H9 (cell line): ENCODE measurements at regions not wholly inside any gene's neighbourhood (a gene's known extent, or its start where the extent isn't known, plus 50 kb on each side); places are given as distances from the start of the nearest gene placed in this dataset.
A peak's percentile ranks its signal among the peaks of the same experiment; 100 is the strongest.

Experiments used
- DNase-seq: peaks from one replicate; pipeline ENCODE4 v3.0.0-alpha.2; 2017
- H2AFZ ChIP-seq: one replicate; pipeline ENCODE4 v1.6.1; 2013; ENCODE audit warnings: mild to moderate bottlenecking, low read length, control low read depth, moderate library complexity
- H2AK5ac ChIP-seq: 2 replicates; pipeline ENCODE4 v1.6.1; 2013; ENCODE audit warnings: low read length, control low read depth, mixed read lengths; ENCODE audit not compliant: insufficient read length
- H2BK120ac ChIP-seq: one replicate; pipeline ENCODE4 v1.6.1; 2013; ENCODE audit warnings: low read depth, mild to moderate bottlenecking, low read length, control low read depth, inconsistent platforms; ENCODE audit not compliant: poor library complexity, severe bottlenecking
- H2BK12ac ChIP-seq: 2 replicates; pipeline ENCODE4 v1.6.1; 2013; ENCODE audit warnings: low read length, control low read depth, mixed read lengths, low read depth; ENCODE audit not compliant: insufficient read length
- H2BK15ac ChIP-seq: 2 replicates; pipeline ENCODE4 v1.6.1; 2013; ENCODE audit warnings: low read depth, low read length, control low read depth
- H2BK20ac ChIP-seq: one replicate; pipeline ENCODE4 v1.6.1; 2013; ENCODE audit warnings: low read depth, mild to moderate bottlenecking, low read length, control low read depth, inconsistent platforms; ENCODE audit not compliant: poor library complexity, severe bottlenecking
- H2BK5ac ChIP-seq: 2 replicates; pipeline ENCODE4 v1.6.1; 2013; ENCODE audit warnings: low read length, control low read depth, mixed read lengths; ENCODE audit not compliant: insufficient read length
- H3K14ac ChIP-seq: 2 replicates; pipeline ENCODE4 v1.6.1; 2013; ENCODE audit warnings: low read length, control low read depth; ENCODE audit not compliant: insufficient read depth
- H3K18ac ChIP-seq: 2 replicates; pipeline ENCODE4 v1.6.1; 2013; ENCODE audit warnings: low read depth, mild to moderate bottlenecking, mixed read lengths, low read length, control low read depth; ENCODE audit not compliant: insufficient read length
- H3K23ac ChIP-seq: 2 replicates; pipeline ENCODE4 v1.6.1; 2013; ENCODE audit warnings: low read length, control low read depth, mixed read lengths, low read depth; ENCODE audit not compliant: insufficient read length
- H3K23me2 ChIP-seq: 2 replicates; pipeline ENCODE4 v1.6.1; 2013; ENCODE audit warnings: low read depth, mild to moderate bottlenecking, mixed read lengths, low read length, control low read depth; ENCODE audit not compliant: insufficient read length, poor library complexity, severe bottlenecking
- H3K27ac ChIP-seq: 2 replicates; pipeline ENCODE4 v1.5.1; 2013; ENCODE audit warnings: low read length, control low read depth, mixed read lengths, low read depth; ENCODE audit not compliant: insufficient read length
- H3K27me3 ChIP-seq: 2 replicates; pipeline ENCODE4 v1.6.1; 2013; ENCODE audit warnings: low read length, control low read depth, inconsistent platforms; ENCODE audit not compliant: insufficient read depth
- H3K4ac ChIP-seq: 2 replicates; pipeline ENCODE4 v1.6.1; 2013; ENCODE audit warnings: low read depth, mild to moderate bottlenecking, control low read depth, inconsistent platforms, low read length, moderate library complexity
- H3K4me1 ChIP-seq: 2 replicates; pipeline ENCODE4 v1.6.1; 2013; ENCODE audit warnings: low read length, control low read depth, inconsistent platforms; ENCODE audit not compliant: insufficient read depth
- H3K4me2 ChIP-seq: 2 replicates; pipeline ENCODE4 v1.6.1; 2013; ENCODE audit warnings: low read length, control low read depth, mixed read lengths; ENCODE audit not compliant: insufficient read length, insufficient read depth
- H3K56ac ChIP-seq: 2 replicates; pipeline ENCODE4 v1.6.1; 2013; ENCODE audit warnings: low read depth, mild to moderate bottlenecking, mixed read lengths, low read length, control low read depth; ENCODE audit not compliant: insufficient read length
- H3K79me1 ChIP-seq: 2 replicates; pipeline ENCODE4 v1.6.1; 2013; ENCODE audit warnings: low read depth, mild to moderate bottlenecking, moderate library complexity, low read length, control low read depth, inconsistent platforms; ENCODE audit not compliant: insufficient read depth, poor library complexity, severe bottlenecking
- H3K79me2 ChIP-seq: 2 replicates; pipeline ENCODE4 v1.6.1; 2013; ENCODE audit warnings: low read length, control low read depth, inconsistent platforms; ENCODE audit not compliant: insufficient read depth
- H3K9ac ChIP-seq: 2 replicates; pipeline ENCODE4 v1.6.1; 2013; ENCODE audit warnings: low read length, control low read depth, mixed read lengths; ENCODE audit not compliant: insufficient read length; ENCODE audit errors: extremely low read depth
- H3K9me3 ChIP-seq: one replicate; pipeline ENCODE4 v1.6.1; 2013; ENCODE audit warnings: low read depth, low read length, inconsistent platforms; ENCODE audit not compliant: control insufficient read depth
- H3T11ph ChIP-seq: one replicate; pipeline ENCODE4 v1.6.1; 2013; ENCODE audit warnings: mild to moderate bottlenecking, low read length, control low read depth, inconsistent platforms
- H4K20me1 ChIP-seq: one replicate; pipeline ENCODE4 v1.6.1; 2013; ENCODE audit not compliant: control insufficient read depth, insufficient read length, insufficient read depth
- H4K5ac ChIP-seq: 2 replicates; pipeline ENCODE4 v1.6.1; 2013; ENCODE audit warnings: low read depth, mild to moderate bottlenecking, mixed read lengths, low read length, control low read depth; ENCODE audit not compliant: insufficient read length
- H4K8ac ChIP-seq: replicated peaks from 2 replicates; pipeline ENCODE4 v1.6.1; 2013; ENCODE audit warnings: low read length, control low read depth, mixed read lengths, low read depth; ENCODE audit not compliant: insufficient read length
- H4K91ac ChIP-seq: 2 replicates; pipeline ENCODE4 v1.6.1; 2013; ENCODE audit warnings: low read depth, mild to moderate bottlenecking, moderate library complexity, mixed read lengths, low read length, control low read depth; ENCODE audit not compliant: insufficient read length
- H3K27ac Mint-ChIP-seq, 3 experiments: 2 replicates in 2 of 3; 3 replicates in 1 of 3; pipeline ENCODE4 v1.8.0; 2020 to 2021; ENCODE audit warnings: mixed read lengths in 3 of 3, mild to moderate bottlenecking in 1 of 3, moderate library complexity in 1 of 3
- H3K27me3 Mint-ChIP-seq: 2 replicates; pipeline ENCODE4 v1.8.0; 2021; ENCODE audit warnings: low read depth, mild to moderate bottlenecking, moderate library complexity, mixed read lengths
- H3K36me3 Mint-ChIP-seq, 3 experiments: 2 replicates in 2 of 3; 3 replicates in 1 of 3; pipeline ENCODE4 v1.8.0; 2020 to 2021; ENCODE audit warnings: low read depth in 3 of 3, mixed read lengths in 3 of 3; ENCODE audit not compliant: insufficient read depth in 1 of 3
- H3K4me1 Mint-ChIP-seq, 2 experiments: 2 replicates each; pipeline ENCODE4 v1.8.0; 2020; ENCODE audit warnings: mixed read lengths in 2 of 2
- H3K4me3 Mint-ChIP-seq, 2 experiments: 2 replicates in 1 of 2; 3 replicates in 1 of 2; pipeline ENCODE4 v1.8.0; 2020 to 2021; ENCODE audit warnings: mild to moderate bottlenecking in 2 of 2, mixed read lengths in 2 of 2, moderate library complexity in 1 of 2
- H3K9me3 Mint-ChIP-seq, 2 experiments: 2 replicates in 1 of 2; 3 replicates in 1 of 2; pipeline ENCODE4 v1.8.0; 2020; ENCODE audit warnings: mild to moderate bottlenecking in 2 of 2, mixed read lengths in 2 of 2, moderate library complexity in 1 of 2
- WGBS: extraction: QIAGEN DNeasy Blood & Tissue Kit; methylation state at CpG from one replicate; pipeline ENCODE4 v1.1.7; 2013; ENCODE audit warnings: missing lambda C conversion rate, low lambda C conversion rate, mixed read lengths; ENCODE audit not compliant: insufficient read length; ENCODE audit errors: extremely low coverage; 5-methylcytosine and 5-hydroxymethylcytosine counted together
- TF ChIP-seq, protein P1 (sequence below): fragments of 200-600 bp; sonication (generic); conservative IDR thresholded peaks from 3 replicates; pipeline ENCODE4 v1.8.0; 2021; ENCODE audit warnings: antibody characterized with exemption, mild to moderate bottlenecking

DNA sequence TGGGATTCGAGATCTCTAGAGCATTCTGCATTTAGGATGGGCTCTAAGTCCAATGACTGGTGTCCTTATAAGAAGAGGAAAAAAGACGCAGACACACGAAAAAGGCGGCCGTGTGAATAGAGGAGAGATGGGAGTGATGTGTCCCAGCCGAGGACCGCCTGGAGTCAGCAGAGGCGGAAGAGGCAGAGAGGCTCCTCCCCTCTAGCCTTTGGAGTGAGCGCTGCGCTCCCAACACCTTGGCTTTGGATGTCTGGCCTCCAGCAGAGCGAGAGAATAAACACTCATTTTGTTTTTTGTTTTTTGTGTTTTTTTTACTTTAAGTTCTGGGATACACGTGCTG lies 83.0 kb upstream of the RTL6 start:
- Histone ChIP-seq H3K9ac (no peak overlapping the region), H3K18ac (no peak overlapping the region), H4K20me1 (no peaks in the 10 kb centered on the region), H3K9me3 (no peaks in the 10 kb centered on the region), H3K27me3 (no peaks in the 10 kb centered on the region), H2AFZ (no peak overlapping the region), H3K4me2 (no peak overlapping the region), H4K91ac (no peak overlapping the region), H3K79me1 (no peaks in the 10 kb centered on the region), H3K14ac (no peak overlapping the region), H2BK20ac (no peak overlapping the region), H4K8ac (no peak overlapping the region), H3K23ac (no peak overlapping the region), H3K4me1 (no peaks in the 10 kb centered on the region), H3K23me2 (no peaks in the 10 kb centered on the region), H3K27ac (no peak overlapping the region), H3K56ac (no peak overlapping the region), H2AK5ac (no peak overlapping the region), H3K4ac (no peak overlapping the region), H3T11ph (no peak overlapping the region), H2BK120ac (no peak overlapping the region), H4K5ac (no peak overlapping the region), H2BK15ac (no peak overlapping the region), H2BK12ac (no peak overlapping the region), H3K79me2 (no peaks in the 10 kb centered on the region), H2BK5ac (no peak overlapping the region)
- H3K27me3 Mint-ChIP-seq: peaks cover 29% of the 10 kb centered on the region
- no peaks in the 10 kb centered on the region for H3K36me3 Mint-ChIP-seq
- TF ChIP-seq, protein P1, sequence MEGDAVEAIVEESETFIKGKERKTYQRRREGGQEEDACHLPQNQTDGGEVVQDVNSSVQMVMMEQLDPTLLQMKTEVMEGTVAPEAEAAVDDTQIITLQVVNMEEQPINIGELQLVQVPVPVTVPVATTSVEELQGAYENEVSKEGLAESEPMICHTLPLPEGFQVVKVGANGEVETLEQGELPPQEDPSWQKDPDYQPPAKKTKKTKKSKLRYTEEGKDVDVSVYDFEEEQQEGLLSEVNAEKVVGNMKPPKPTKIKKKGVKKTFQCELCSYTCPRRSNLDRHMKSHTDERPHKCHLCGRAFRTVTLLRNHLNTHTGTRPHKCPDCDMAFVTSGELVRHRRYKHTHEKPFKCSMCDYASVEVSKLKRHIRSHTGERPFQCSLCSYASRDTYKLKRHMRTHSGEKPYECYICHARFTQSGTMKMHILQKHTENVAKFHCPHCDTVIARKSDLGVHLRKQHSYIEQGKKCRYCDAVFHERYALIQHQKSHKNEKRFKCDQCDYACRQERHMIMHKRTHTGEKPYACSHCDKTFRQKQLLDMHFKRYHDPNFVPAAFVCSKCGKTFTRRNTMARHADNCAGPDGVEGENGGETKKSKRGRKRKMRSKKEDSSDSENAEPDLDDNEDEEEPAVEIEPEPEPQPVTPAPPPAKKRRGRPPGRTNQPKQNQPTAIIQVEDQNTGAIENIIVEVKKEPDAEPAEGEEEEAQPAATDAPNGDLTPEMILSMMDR: no peak
- H3K9me3 Mint-ChIP-seq: no peaks in the 10 kb centered on the region; a peak in 1 of 5 replicates
- WGBS: no CpG with 5 or more reads among the region's 12 CpGs
- H3K27ac Mint-ChIP-seq: no peak overlapping the region
- H3K4me1 Mint-ChIP-seq: peaks cover 4 to 6% of the 10 kb centered on the region in 2 experiments
- H3K4me3 Mint-ChIP-seq: no peak overlapping the region
- DNase-seq: peak; percentile 22
